LNCaP clone FGC (cell line): ENCODE measurements at regions not wholly inside any gene's neighbourhood (a gene's known extent, or its start where the extent isn't known, plus 50 kb on each side); places are given as distances from the start of the nearest gene placed in this dataset.

ENCODE experiments used
- DNase-seq: peaks from one replicate; pipeline ENCODE4 v3.0.0-alpha.2; 2011; ENCODE audit warnings: low read depth
- H3K4me3 ChIP-seq: 2 replicates; pipeline ENCODE4 v1.5.1; 2011; ENCODE audit warnings: mild to moderate bottlenecking, low read depth, low read length, control low read depth
- CTCF ChIP-seq: IDR thresholded peaks from 2 replicates; pipeline ENCODE4 v1.5.1; 2012; ENCODE audit warnings: mild to moderate bottlenecking; ENCODE audit not compliant: control insufficient read depth, insufficient read depth; ENCODE audit errors: extremely low read depth

DNA sequence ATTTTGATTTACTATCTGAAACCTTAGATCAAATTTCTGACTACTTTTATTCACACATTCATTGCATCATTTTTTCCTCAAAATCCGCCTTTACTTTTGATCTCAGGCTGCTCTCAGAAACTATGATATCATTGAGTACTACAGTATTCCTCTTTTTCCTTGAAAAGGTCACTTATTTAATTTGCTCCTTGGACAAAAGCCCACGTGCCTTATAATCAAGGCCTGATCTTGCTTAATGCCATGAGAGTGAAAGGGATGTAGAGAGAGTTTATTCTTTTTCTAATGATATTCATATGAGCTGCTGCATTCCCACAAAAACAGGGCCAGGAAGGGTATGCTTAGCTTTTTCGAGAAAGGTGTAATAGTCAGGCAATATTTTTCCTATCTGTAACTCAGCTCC, 327.0 kb downstream of the ETS1 start:
- DNase-seq = no peak
- H3K4me3 ChIP-seq = no peak overlapping the region
- TF ChIP-seq CTCF = no peak

- DNase-seq = no peak
- no peak for TF ChIP-seq CTCF
- H3K4me3 ChIP-seq = no peak overlapping the region
Observed at GRCh38 chr11:128259816-128260215, 327.5 kb downstream of the ETS1 start.

DNA sequence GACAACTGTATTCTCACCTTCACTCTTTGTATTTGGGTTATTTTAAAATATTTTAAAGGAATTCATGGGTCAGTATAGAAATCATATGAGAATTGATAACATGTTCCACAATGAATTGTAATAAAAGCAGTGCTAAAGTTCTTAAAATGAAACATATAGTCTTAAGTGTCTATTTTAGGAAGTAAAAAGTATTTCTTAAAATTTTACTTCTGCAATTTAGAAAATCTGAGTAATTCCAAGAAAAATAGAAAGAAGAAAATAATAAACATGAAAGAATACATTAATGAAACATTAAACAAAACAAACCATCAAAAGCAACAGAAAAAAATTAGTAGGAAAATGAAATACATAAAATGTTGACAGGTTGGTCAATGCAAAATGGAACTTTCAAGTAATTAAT, 332.4 kb downstream of the ETS1 start:
- TF ChIP-seq CTCF = no peak
- H3K4me3 ChIP-seq = no peak overlapping the region
- DNase-seq = no peak

- no peak for DNase-seq
- TF ChIP-seq CTCF = no peak
- H3K4me3 ChIP-seq = no peak overlapping the region
Observed at GRCh38 chr11:128251140-128251539, 336.2 kb downstream of the ETS1 start.

GRCh38 chr11:128250482-128250881, 336.9 kb downstream of the ETS1 start:
- DNase-seq = no peak
- TF ChIP-seq CTCF = no peak
- H3K4me3 ChIP-seq = no peak overlapping the region

DNA sequence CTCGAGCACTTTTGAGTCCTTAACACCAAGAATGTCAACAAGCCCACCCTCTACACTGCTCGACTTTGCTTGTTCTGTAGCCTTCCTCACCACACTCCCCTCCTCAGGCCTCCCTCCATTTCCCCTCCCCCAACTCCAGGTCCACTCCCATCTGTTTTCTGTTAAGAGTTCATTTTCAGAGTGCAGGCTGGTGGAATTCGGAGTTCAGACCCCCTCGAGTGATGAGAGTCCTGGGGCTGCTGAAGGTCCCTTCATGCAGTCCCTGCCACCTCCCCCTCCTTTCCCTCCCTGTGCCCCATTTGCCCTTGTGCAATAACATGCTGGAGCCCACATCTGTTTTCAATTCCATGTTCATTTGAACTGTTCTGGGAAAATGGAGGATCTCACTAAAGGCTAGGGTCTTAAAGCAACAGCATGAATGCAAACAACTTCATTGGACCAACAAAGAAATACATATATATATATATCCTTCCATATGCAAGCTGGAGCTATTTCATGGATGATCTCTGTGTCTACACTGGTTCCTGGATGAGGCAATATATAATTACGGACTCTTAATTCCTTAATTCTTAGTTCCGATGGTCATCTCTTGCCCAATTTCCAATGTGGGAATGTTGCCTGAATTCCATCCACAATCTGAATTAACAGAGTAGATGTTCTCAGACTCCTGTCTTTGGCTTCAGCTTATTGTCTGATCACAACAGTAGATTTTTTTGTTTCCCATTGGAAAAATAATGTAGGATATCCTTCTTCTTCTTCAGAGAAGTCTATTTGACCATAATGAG, 340.4 kb downstream of the ETS1 start:
- H3K4me3 ChIP-seq = no peak overlapping the region
- TF ChIP-seq CTCF = no peak
- no peak for DNase-seq

DNA sequence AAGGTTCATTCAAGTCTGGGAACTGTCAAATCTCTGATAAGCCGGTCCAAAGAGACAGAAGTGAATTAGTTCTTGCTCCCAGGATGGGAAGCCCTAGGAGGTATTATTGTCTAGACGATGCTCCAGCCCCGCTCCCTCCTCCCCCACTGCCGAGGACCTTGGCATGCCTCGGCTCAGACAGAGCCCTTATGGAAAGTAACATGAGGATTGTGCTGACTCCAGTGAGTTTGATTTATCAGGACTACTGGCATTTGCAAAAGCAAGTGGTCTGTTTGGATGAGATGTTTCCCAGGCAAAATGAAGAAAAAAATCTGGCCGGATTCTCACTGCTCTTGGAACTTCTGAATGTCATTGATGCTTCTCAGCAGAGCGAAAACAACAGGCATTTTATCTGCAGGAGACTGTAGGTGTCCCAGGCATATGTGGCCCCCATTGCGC, 341.0 kb downstream of the ETS1 start:
- no peak overlapping the region for H3K4me3 ChIP-seq
- TF ChIP-seq CTCF = no peak
- no peak for DNase-seq
